Caco-2 (cell line): ENCODE measurements at regions not wholly inside any gene's neighbourhood (a gene's known extent, or its start where the extent isn't known, plus 50 kb on each side); places are given as distances from the start of the nearest gene placed in this dataset.

Experiments
- BruUV-seq: library from RNA; stranded (reverse); fragments of 400-500 nt; replicated peaks from 2 replicates; lab custom pipeline; 2021; lab: Mats Ljungman, UMichigan
- CTCF ChIA-PET: fragments of 300-600 bp; sonication (Branson Sonifier 250); formaldehyde crosslinking; loops from one replicate; lab custom pipeline; 2022; ENCODE audit warnings: antibody characterized with exemption; lab: Charles Lee
- POLR2A ChIA-PET: fragments of 300-600 bp; sonication (Branson Sonifier 250); formaldehyde crosslinking; loops from one replicate; lab custom pipeline; 2022; ENCODE audit warnings: antibody characterized with exemption; lab: Charles Lee
- DNase-seq, 2 experiments: peaks; one replicate each; pipeline versions ENCODE4 v3.0.0 to v3.0.0-alpha.2; 2020 to 2022
- H3K27me3 ChIP-seq: replicated peaks from 2 replicates; pipeline ENCODE4 v1.6.0; 2011; ENCODE audit warnings: low read length; ENCODE audit not compliant: control insufficient read depth, insufficient read depth
- H3K36me3 ChIP-seq: 2 replicates; pipeline ENCODE4 v1.5.1; 2011; ENCODE audit warnings: low read length; ENCODE audit not compliant: control insufficient read depth, insufficient read depth
- H3K4me1 ChIP-seq: fragments of 250-450 bp; sonication (Bioruptor Pico); 2 replicates; pipeline ENCODE4 v1.5.1; 2020; ENCODE audit warnings: mild to moderate bottlenecking
- H3K4me3 ChIP-seq: 2 replicates; pipeline ENCODE4 v1.5.1; 2011; ENCODE audit warnings: low read depth, mild to moderate bottlenecking, control low read depth, low read length
- H3K9me3 ChIP-seq: fragments of 250-450 bp; sonication (Bioruptor Pico); 2 replicates; pipeline ENCODE4 v1.5.1; 2020; ENCODE audit warnings: mild to moderate bottlenecking, moderate library complexity
- H3K27ac Mint-ChIP-seq: one replicate; pipeline ENCODE4 v1.8.0; 2022; ENCODE audit warnings: mixed read lengths; ENCODE audit not compliant: unreplicated experiment
- H3K27me3 Mint-ChIP-seq: one replicate; pipeline ENCODE4 v1.8.0; 2022; ENCODE audit warnings: mixed read lengths; ENCODE audit not compliant: insufficient read depth, unreplicated experiment
- H3K36me3 Mint-ChIP-seq: one replicate; pipeline ENCODE4 v1.8.0; 2022; ENCODE audit warnings: mild to moderate bottlenecking, mixed read lengths; ENCODE audit not compliant: insufficient read depth, unreplicated experiment
- H3K4me1 Mint-ChIP-seq: one replicate; pipeline ENCODE4 v1.8.0; 2022; ENCODE audit warnings: low read depth, mixed read lengths; ENCODE audit not compliant: unreplicated experiment
- H3K4me3 Mint-ChIP-seq: one replicate; pipeline ENCODE4 v1.8.0; 2022; ENCODE audit warnings: mild to moderate bottlenecking, moderate library complexity, mixed read lengths; ENCODE audit not compliant: unreplicated experiment
- H3K9me3 Mint-ChIP-seq: one replicate; pipeline ENCODE4 v1.8.0; 2022; ENCODE audit warnings: mixed read lengths; ENCODE audit not compliant: unreplicated experiment
- intact Hi-C: fragments of 100-400 bp; cut with micrococcal nuclease; formaldehyde crosslinking; loops from one replicate; pipeline ENCODE4 v1.10.0; 2022; ENCODE audit not compliant: unreplicated experiment
- TF ChIP-seq, protein P1 (sequence below), 2 experiments: fragments of 200-600 bp in 1 of 2; IDR thresholded peaks; 1 replicate in 1 of 2; 2 replicates in 1 of 2; pipeline versions ENCODE4 v1.5.1 to v1.8.0; 2011 to 2022; ENCODE audit warnings: antibody characterized with exemption in 1 of 2, control low read depth in 1 of 2, inconsistent platforms in 1 of 2, low read depth in 1 of 2, low read length in 1 of 2, mild to moderate bottlenecking in 1 of 2, moderate library complexity in 1 of 2; ENCODE audit not compliant: insufficient read depth in 1 of 2, severe bottlenecking in 1 of 2, unreplicated experiment in 1 of 2

DNA sequence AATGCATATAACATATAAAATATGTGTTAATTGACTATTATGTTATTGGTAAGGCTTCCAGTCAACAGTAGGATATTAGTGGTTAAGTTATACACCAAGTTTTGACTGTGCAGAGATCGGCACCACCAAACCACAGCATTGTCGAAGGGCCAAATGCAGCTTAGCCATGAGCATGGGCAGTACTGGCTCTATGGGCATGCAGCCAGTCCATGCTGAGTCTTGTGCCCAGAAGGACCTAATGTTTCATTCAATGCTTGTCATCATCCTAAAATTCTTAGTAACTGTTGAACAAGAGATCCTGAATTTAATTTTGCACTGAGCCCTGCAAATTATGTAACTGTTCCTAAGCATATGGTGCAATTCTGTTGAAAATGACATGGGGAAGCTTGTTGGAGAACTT is 233.4 kb upstream of the HS3ST3A1 start:
- H3K9me3 ChIP-seq = no peaks in the 10 kb centered on the region
- BruUV-seq = no TSS peak
- TF ChIP-seq, protein P1, sequence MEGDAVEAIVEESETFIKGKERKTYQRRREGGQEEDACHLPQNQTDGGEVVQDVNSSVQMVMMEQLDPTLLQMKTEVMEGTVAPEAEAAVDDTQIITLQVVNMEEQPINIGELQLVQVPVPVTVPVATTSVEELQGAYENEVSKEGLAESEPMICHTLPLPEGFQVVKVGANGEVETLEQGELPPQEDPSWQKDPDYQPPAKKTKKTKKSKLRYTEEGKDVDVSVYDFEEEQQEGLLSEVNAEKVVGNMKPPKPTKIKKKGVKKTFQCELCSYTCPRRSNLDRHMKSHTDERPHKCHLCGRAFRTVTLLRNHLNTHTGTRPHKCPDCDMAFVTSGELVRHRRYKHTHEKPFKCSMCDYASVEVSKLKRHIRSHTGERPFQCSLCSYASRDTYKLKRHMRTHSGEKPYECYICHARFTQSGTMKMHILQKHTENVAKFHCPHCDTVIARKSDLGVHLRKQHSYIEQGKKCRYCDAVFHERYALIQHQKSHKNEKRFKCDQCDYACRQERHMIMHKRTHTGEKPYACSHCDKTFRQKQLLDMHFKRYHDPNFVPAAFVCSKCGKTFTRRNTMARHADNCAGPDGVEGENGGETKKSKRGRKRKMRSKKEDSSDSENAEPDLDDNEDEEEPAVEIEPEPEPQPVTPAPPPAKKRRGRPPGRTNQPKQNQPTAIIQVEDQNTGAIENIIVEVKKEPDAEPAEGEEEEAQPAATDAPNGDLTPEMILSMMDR (IDR thresholded peaks at IDR 0.05; ENCODE audit: insufficient read depth in 1 of 2, low read depth in 1 of 2, low read length in 1 of 2, severe bottlenecking in 1 of 2, unreplicated experiment in 1 of 2) = no peak
- no peaks in the 10 kb centered on the region for H3K27me3 ChIP-seq
- Mint-ChIP-seq H3K4me1 (no peaks in the 10 kb centered on the region), H3K4me3 (no peak overlapping the region), H3K27ac (no peak overlapping the region), H3K9me3 (no peaks in the 10 kb centered on the region), H3K27me3 (no peaks in the 10 kb centered on the region), H3K36me3 (no peaks in the 10 kb centered on the region)
- ChIA-PET POLR2A (no interaction called here), CTCF (no interaction called here)
- intact Hi-C loops = no loop called here
- no peak for DNase-seq
- H3K36me3 ChIP-seq = no peaks in the 10 kb centered on the region
- no peak overlapping the region for H3K4me3 ChIP-seq
- no peaks in the 10 kb centered on the region for H3K4me1 ChIP-seq

DNA sequence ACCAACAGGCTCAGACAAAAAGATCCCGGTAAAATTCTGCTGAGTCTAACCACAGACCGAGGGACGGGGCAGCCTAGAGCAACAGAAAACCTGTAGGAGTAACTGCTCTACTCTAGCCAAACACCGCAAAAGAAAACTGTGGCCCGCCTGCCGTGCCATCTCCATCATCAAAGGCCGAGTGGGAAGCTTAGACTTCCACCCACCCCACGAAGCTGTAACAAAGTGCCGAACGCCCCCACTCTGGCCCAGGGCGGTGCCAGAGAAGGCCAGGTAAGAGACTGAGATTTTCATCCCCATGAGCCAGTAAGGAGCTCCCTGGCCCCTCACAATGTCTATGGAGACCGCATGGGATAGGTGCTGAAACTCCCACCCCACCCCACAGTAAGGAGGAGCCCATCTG is 231.9 kb upstream of the COX10 start:
- no peak overlapping the region for H3K4me3 ChIP-seq
- H3K9me3 ChIP-seq = no peaks in the 10 kb centered on the region
- Mint-ChIP-seq H3K4me1 (no peaks in the 10 kb centered on the region), H3K9me3 (no peaks in the 10 kb centered on the region), H3K27me3 (no peaks in the 10 kb centered on the region), H3K4me3 (no peak overlapping the region), H3K27ac (no peak overlapping the region), H3K36me3 (no peaks in the 10 kb centered on the region)
- TF ChIP-seq, protein P1 (IDR thresholded peaks at IDR 0.05; ENCODE audit: insufficient read depth in 1 of 2, low read depth in 1 of 2, low read length in 1 of 2, severe bottlenecking in 1 of 2, unreplicated experiment in 1 of 2) = no peak
- intact Hi-C loops = no loop called here
- H3K4me1 ChIP-seq = no peaks in the 10 kb centered on the region
- no peaks in the 10 kb centered on the region for H3K27me3 ChIP-seq
- H3K36me3 ChIP-seq = no peaks in the 10 kb centered on the region
- CTCF ChIA-PET = no interaction called here
- POLR2A ChIA-PET = no interaction called here
- BruUV-seq = no TSS peak
- no peak for DNase-seq

DNA sequence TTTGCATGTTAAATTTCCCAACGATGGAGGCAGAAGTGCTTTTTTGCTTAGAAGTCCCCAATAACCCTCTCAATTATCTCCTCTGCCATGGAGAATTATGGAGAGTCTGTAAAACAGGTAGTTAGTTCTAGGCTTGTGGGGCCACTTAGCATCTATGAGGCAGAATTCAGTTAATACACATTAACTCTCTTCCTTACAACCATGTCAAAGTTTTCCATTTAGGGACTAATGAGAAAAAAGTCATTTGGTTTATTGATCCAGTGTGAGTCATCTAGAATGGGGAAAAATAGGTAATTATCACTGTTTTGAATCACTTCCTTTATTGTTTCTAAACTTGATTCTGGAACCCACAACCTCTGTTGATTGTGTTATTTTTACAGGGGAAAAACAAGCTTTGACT is 229.1 kb upstream of the COX10 start:
- CTCF ChIA-PET = no interaction called here
- Histone ChIP-seq H3K9me3 (no peaks in the 10 kb centered on the region), H3K27me3 (no peaks in the 10 kb centered on the region), H3K4me1 (no peaks in the 10 kb centered on the region), H3K36me3 (no peaks in the 10 kb centered on the region), H3K4me3 (no peak overlapping the region)
- TF ChIP-seq, protein P1 (IDR thresholded peaks at IDR 0.05; ENCODE audit: insufficient read depth in 1 of 2, low read depth in 1 of 2, low read length in 1 of 2, severe bottlenecking in 1 of 2, unreplicated experiment in 1 of 2) = no peak
- BruUV-seq = no TSS peak
- no peak overlapping the region for H3K4me3 Mint-ChIP-seq
- intact Hi-C loops = no loop called here
- POLR2A ChIA-PET = no interaction called here
- no peak for DNase-seq
- H3K27ac Mint-ChIP-seq = no peak overlapping the region
- no peaks in the 10 kb centered on the region for H3K36me3 Mint-ChIP-seq
- H3K27me3 Mint-ChIP-seq = no peaks in the 10 kb centered on the region
- no peaks in the 10 kb centered on the region for H3K9me3 Mint-ChIP-seq
- no peaks in the 10 kb centered on the region for H3K4me1 Mint-ChIP-seq
